GM21737 (cell line): ENCODE measurements at regions not wholly inside any gene's neighbourhood (a gene's known extent, or its start where the extent isn't known, plus 50 kb on each side); places are given as distances from the start of the nearest gene placed in this dataset.

ENCODE experiments used
- ATAC-seq: cut with Tn5 transposase; IDR thresholded peaks from one replicate; pipeline ENCODE4 v1.9.1; 2021; ENCODE audit warnings: mild to moderate bottlenecking, moderate library complexity; ENCODE audit not compliant: unreplicated experiment

DNA sequence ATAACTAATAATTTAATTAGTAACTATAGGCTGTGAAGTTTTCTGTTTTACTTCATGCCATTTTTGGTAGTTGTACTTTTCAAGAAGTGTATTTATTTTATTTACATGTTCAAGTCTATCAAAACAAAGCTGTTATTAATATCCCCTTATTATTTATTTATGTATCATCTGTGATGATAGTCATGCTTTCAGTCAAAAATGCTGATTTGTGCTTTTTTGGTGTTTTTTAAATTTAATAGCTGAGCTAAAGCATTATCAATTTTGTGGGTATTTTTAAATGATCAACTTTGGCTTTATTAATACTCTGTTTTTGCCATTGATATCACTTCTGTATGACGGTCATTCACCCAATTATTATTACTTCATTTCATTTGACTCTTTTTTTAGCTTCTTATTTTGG is 1229.2 kb upstream of the CADM2 start:
- no peak for ATAC-seq

- no peak for ATAC-seq
Observed at GRCh38 chr3:83734656-83735055, 1224.1 kb upstream of the CADM2 start.

DNA sequence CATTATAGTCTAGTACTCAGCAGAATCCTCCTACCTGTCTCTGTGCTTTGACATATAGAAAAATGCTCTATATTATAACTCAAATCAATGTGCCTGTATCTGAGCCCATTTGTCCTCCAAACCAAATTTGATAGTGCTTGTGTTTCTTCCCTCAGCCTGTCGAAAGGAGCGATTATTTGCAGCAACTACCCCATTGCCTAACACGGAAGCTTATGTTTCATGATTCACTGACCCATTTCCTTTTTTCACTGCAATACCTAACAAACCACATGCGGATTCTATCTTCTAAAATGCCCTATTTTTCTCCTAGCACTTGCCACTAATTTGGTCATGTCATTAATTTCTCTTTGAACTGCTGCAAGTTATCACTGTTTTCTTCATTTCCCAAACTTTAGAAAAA is 1220.6 kb upstream of the CADM2 start:
- no peak for ATAC-seq

DNA sequence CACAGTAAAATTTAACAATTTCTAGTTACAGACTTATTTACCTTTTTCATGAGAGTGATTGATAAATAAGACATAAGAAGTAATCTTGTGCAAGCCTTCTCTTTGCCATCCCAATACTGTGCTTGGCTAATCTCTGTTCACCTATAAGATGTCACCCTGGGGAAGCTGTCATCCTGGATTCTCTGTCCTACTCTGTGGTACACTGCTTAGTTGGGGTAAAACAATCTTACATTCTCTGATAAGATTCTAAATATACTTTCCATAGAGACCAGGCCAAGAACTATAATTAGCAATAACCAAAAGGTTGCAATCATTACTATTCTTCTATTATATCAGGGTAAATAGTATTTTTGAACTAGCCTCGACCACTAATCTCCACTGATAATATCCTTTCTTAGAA is 1218.3 kb upstream of the CADM2 start:
- ATAC-seq, result no peak

DNA sequence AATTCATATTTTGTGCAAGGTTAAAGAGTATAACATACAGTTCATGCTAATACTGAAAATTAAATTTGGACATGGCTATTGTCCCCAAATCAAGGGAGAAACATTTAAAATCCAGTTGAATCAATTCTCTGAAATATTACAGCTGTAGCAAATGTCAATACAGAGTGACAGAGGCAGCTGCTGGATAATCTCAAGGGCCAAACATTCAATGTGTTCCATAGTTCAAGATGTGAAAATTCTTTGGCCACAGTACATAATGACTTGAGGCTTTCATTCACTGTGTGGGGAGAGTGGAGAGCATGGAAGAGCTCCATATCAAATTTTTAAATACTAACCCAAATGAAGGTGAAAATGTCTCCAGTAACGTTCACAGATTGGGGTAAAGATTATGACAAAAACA is 1192.8 kb upstream of the CADM2 start:
- ATAC-seq, result no peak

- no peak for ATAC-seq
Observed at GRCh38 chr3:83769791-83770663, 1188.8 kb upstream of the CADM2 start.

DNA sequence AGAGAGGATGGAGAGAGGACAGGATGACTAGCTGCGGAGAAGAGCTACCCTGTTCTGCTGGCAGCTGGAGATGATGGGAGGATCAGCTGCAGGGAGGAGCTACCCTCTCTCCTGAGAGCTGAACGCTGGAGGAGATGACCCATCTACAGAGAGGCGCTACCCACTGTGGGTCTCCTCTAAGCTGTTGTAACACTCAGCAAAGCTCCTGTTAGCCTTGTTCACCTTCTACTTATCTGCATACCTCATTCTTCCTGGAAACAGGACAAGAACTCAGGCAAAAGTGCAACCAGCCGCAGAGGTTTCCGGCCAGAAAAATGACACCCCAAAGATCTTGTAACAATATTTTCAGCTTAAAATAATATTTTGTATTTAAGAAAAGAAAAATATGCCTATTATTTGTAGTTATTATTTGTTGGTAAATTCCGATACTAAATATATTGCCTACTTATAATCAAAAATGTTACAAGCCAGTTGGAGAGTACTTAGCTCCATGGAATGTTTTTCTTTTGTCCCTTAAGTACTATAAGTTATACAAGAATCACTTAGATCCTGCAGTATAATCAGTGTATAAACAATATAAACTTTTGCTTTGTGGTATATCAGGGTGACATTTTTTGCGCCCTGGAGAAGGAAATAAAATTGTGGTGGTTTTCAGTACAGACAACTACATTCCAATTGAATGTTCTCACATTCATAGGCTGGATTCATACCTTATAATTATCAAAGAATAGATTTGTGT is 1188.0 kb upstream of the CADM2 start:
- no peak for ATAC-seq

GRCh38 chr3:83802801-83803200 is 1156.0 kb upstream of the CADM2 start:
- no peak for ATAC-seq

DNA sequence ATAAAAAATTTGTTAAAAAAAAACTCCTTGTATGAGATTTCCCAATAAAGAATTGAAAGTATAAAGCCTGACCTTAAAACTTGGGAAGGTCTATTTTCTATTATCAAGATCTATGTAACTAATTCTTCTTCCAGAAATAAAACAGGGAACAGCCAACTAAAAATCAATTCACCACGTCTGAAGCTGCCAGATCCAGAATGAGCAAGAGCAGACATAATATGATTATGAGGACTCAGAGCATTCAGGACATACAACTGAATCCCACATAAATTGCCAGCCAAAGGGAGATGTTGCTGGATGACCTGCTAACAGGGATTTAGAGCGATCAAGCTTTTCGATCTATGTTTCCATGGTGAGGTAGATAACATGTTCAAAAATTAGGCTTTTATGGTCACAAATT is 1151.3 kb upstream of the CADM2 start:
- ATAC-seq, result no peak

GRCh38 chr3:83813176-83813575 is 1145.6 kb upstream of the CADM2 start:
- no peak for ATAC-seq

- ATAC-seq, result no peak
Observed at GRCh38 chr3:83816653-83817052, 1142.1 kb upstream of the CADM2 start.

DNA sequence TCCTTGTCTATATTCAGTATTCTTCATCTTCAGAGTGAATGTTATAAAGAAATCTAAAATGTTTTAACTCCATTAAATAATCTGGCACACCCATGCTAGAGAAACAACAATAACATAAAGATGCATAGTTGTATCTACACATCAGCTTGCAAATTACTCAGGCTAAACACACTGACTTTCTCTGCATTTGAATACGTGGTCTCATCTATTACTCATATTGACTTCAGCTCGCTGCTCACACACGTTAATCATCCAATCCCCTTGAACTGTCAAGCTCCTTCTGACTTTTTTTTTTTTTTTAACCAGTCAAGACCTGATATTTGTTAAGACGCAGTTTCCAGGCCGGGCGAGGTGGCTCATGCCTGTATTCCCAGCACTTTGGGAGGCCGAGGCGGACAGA is 1137.3 kb upstream of the CADM2 start:
- no peak for ATAC-seq

DNA sequence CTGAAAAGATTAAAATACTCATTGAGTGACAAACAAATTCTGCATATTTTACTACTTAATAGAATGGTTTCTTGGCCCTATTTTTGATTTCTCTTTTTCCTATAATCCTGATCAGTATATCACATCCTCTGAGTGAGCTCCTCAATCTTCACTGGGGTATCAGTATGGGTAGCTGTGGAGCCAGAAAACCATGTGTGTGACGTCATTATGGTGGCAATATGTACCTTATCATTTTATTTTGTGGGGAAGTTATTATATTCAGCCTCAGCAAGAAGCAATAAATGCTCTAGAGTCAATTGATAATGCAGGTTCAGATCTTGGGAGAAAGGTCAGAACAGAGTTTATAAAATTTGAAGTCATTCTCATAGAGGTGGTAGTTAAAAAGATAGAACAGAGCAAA is 1135.7 kb upstream of the CADM2 start:
- no peak for ATAC-seq

- no peak for ATAC-seq
Observed at GRCh38 chr3:83835040-83835439, 1123.7 kb upstream of the CADM2 start.

- no peak for ATAC-seq
Observed at GRCh38 chr3:83842511-83842910, 1116.3 kb upstream of the CADM2 start.

- ATAC-seq, result no peak
Observed at GRCh38 chr3:83843716-83844115, 1115.1 kb upstream of the CADM2 start.

DNA sequence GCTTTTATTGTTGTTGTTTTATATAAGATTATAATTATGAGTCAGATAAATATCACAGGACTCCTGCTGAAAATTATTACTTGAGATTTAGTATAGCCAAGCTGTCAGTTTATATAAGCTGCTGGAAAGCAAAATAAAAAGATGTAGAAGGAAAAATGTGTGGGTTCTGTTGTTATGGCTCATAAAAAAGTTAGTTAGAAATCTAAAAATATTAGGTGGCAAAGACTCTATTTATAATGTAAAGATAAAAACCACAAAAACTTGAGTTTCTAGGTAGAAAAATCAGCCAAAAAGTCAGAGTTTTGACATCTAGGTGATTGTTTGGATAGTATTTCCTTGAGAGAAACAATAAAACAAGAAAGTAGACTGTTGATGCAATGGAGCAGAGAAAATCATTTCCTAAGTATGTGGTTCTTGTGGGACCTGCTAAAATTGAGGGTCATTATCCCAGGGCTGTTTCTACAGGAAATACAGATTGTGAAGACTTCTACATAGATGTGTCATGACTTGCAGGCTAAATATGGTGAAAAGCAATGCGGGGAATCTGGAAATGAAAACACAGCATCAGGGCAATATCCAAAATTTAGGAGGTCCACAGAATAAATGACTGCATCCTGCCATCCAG is 1109.6 kb upstream of the CADM2 start:
- no peak for ATAC-seq

GRCh38 chr3:83863380-83863779 is 1095.4 kb upstream of the CADM2 start:
- ATAC-seq, result no peak

DNA sequence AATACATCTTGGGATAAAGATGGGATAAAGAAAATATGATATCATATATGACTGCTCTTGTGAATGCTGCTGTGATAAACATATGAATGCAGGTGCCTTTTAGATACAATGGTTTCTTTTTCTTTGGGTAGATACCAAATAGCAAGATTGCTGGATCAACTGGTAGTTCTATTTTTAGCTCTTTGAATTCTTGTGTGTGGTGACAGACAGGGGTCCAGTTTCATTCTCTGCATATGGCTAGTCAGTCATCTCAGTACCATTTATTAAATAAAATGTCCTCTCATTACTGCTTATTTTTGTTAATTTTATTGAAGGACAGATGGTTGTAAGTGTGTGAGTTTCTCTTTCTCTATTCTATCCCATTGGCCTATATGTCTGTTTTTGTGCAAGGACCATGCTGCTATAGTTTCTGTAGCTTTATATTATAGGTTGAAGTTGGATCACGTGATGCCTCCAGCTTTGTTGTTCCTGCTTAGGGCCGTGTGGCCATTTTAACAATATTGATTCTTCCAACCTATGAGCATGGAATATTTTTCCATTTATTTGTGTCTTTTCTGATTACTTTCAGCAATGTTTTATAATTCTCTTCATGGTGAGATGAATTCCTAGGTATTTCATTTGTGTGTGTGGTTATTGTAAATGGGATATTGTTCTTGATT is 1089.8 kb upstream of the CADM2 start:
- ATAC-seq, result no peak

DNA sequence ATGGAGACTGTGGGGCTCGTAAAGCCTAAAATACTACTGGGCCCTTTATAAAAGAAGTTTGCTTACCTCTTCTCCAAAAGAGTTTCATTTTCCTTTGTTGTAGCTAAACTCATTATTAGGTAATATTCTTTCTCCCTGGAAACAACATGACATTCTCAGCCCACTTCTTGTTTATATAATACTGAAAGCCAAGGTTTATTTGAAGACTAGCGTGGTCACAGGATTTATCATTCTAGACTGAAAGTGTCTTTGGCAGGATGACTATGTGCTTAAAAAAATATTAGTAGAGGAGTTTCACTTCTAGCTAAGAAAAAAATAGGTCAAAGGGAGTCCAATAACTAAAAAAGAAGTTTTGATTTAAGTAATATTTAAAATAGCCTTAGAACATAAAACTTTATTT is 1085.2 kb upstream of the CADM2 start:
- ATAC-seq, result no peak

DNA sequence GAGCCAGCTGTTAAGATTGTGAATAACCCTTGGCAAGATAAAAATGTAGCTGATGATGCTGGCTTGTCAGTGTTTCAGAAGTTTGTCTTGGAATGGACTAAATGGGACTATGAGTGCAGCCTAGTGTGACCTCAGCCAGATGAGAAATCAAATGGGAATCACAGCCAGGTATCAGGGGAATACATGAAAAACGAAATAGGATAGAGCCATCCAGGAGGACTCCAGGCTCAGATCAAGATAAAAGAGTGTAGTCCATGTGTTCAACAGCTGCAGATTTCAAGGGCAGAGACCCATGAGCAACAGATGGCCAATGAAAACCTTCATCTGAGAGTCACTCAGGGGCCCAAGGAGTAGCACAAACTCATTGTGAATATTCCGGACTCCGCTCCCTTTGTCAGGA is 1080.9 kb upstream of the CADM2 start:
- ATAC-seq, result no peak
